ENCODE measurements at regions not wholly inside any gene's neighbourhood (a gene's known extent, or its start where the extent isn't known, plus 50 kb on each side); places are given as distances from the start of the nearest gene placed in this dataset.

GRCh38 chr15:38622908-38623307, 58.3 kb upstream of the RASGRP1 start:
- ChIA-PET POLR2A (no interaction called here), CTCF (interaction anchor here (0.6 to 1.0 kb wide), 2 partner anchors 49 to 1250 kb away, joined by 3 read pairs; no protein-coding TSS in a partner anchor)
- Histone ChIP-seq H3K27me3 (replicated peaks in 2 of 5; ENCODE audit: control insufficient read depth in 4 of 5, insufficient read depth in 5 of 5, low read length in 4 of 5) (no peaks in the 10 kb centered on the region), H3K36me3 (ENCODE audit: control insufficient read depth in 4 of 4, insufficient read depth in 4 of 4, low read length in 3 of 4) (no peaks in the 10 kb centered on the region), H3K27ac (ENCODE audit: insufficient read depth in 1 of 2, low read depth in 1 of 2, low read length in 2 of 2, poor library complexity in 1 of 2, severe bottlenecking in 2 of 2) (no peak overlapping the region), H3K9me3 (ENCODE audit: control extremely low read depth in 1 of 5, control insufficient read depth in 4 of 5, insufficient read depth in 2 of 5, low read depth in 1 of 5, low read length in 4 of 5) (no peaks in the 10 kb centered on the region), H3K4me1 (ENCODE audit: control extremely low read depth in 1 of 4, control insufficient read depth in 4 of 4, insufficient read depth in 4 of 4, low read length in 3 of 4) (peaks cover 4 to 22% (median 7%) of the 10 kb centered on the region in 4 experiments), H3K4me3 (ENCODE audit: control insufficient read depth in 1 of 7, extremely low read depth in 1 of 7, insufficient read depth in 4 of 7, low read depth in 2 of 7, low read length in 6 of 7) (no peak overlapping the region)
- no peak for DNase-seq
- WGBS (ENCODE audit: insufficient coverage) = 98% methylated on average over 4 of the region's 5 CpGs

- POLR2A ChIA-PET = no interaction called here
- H3K36me3 ChIP-seq (ENCODE audit: control insufficient read depth in 4 of 4, insufficient read depth in 4 of 4, low read length in 3 of 4) = no peaks in the 10 kb centered on the region
- no peak for DNase-seq
- H3K4me3 ChIP-seq (ENCODE audit: control insufficient read depth in 1 of 7, extremely low read depth in 1 of 7, insufficient read depth in 4 of 7, low read depth in 2 of 7, low read length in 6 of 7) = no peak overlapping the region
- H3K9me3 ChIP-seq (ENCODE audit: control extremely low read depth in 1 of 5, control insufficient read depth in 4 of 5, insufficient read depth in 2 of 5, low read depth in 1 of 5, low read length in 4 of 5) = no peaks in the 10 kb centered on the region
- 78% methylated on average over 5 of the region's 5 CpGs for WGBS (ENCODE audit: insufficient coverage)
- no peaks in the 10 kb centered on the region for H3K27me3 ChIP-seq (replicated peaks in 2 of 5; ENCODE audit: control insufficient read depth in 4 of 5, insufficient read depth in 5 of 5, low read length in 4 of 5)
- CTCF ChIA-PET = interaction anchor here (1.3 kb wide), 1 partner anchor 88 kb away, joined by 3 read pairs; no protein-coding TSS in a partner anchor
- peaks cover 4 to 22% (median 7%) of the 10 kb centered on the region in 4 experiments for H3K4me1 ChIP-seq (ENCODE audit: control extremely low read depth in 1 of 4, control insufficient read depth in 4 of 4, insufficient read depth in 4 of 4, low read length in 3 of 4)
- no peak overlapping the region for H3K27ac ChIP-seq (ENCODE audit: insufficient read depth in 1 of 2, low read depth in 1 of 2, low read length in 2 of 2, poor library complexity in 1 of 2, severe bottlenecking in 2 of 2)
These were observed 59.1 kb upstream of the RASGRP1 start for GRCh38 chr15:38623744-38624143.

- no peaks in the 10 kb centered on the region for H3K36me3 ChIP-seq (ENCODE audit: control insufficient read depth in 4 of 4, insufficient read depth in 4 of 4, low read length in 3 of 4)
- ChIA-PET CTCF (interaction anchor here (0.8 to 1.3 kb wide), 3 partner anchors 38 to 87 kb away, joined by 3 read pairs; no protein-coding TSS in a partner anchor), POLR2A (no interaction called here)
- no peaks in the 10 kb centered on the region for H3K9me3 ChIP-seq (ENCODE audit: control extremely low read depth in 1 of 5, control insufficient read depth in 4 of 5, insufficient read depth in 2 of 5, low read depth in 1 of 5, low read length in 4 of 5)
- H3K4me3 ChIP-seq (ENCODE audit: control insufficient read depth in 1 of 7, extremely low read depth in 1 of 7, insufficient read depth in 4 of 7, low read depth in 2 of 7, low read length in 6 of 7) = no peak overlapping the region
- WGBS (ENCODE audit: insufficient coverage) = 97% methylated on average over 4 of the region's 8 CpGs
- no peak overlapping the region for H3K27ac ChIP-seq (ENCODE audit: insufficient read depth in 1 of 2, low read depth in 1 of 2, low read length in 2 of 2, poor library complexity in 1 of 2, severe bottlenecking in 2 of 2)
- no peaks in the 10 kb centered on the region for H3K27me3 ChIP-seq (replicated peaks in 2 of 5; ENCODE audit: control insufficient read depth in 4 of 5, insufficient read depth in 5 of 5, low read length in 4 of 5)
- peaks cover 4 to 22% (median 7%) of the 10 kb centered on the region in 4 experiments for H3K4me1 ChIP-seq (ENCODE audit: control extremely low read depth in 1 of 4, control insufficient read depth in 4 of 4, insufficient read depth in 4 of 4, low read length in 3 of 4)
- no peak for DNase-seq
These were observed 59.9 kb upstream of the RASGRP1 start for GRCh38 chr15:38624244-38625205.

DNA sequence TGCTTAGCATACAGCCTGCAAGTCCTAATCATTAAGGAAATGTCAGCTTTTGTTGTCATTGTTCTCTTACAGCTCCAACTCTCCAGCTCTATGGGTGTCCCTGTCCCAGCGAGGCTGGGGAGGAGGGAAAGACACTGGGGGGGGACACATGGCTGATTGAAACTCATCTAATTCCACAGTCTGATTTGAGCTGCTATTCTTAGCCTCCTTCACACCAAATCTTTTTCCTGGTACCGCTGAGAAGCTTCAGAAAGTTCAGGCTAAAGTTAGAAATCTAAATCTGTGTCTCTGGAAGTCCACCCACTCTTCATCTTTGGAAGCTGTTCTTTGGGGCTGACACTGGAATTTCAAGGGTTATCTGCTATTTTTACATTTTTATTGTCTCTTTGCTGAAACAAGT, 61.3 kb upstream of the RASGRP1 start:
- POLR2A ChIA-PET = interaction anchor here (0.7 kb wide), 1 partner anchor 17 kb away, joined by 3 read pairs; no protein-coding TSS in a partner anchor
- WGBS (ENCODE audit: insufficient coverage) = 90% methylated on average over 2 of the region's 2 CpGs
- H3K4me3 ChIP-seq (ENCODE audit: control insufficient read depth in 1 of 7, extremely low read depth in 1 of 7, insufficient read depth in 4 of 7, low read depth in 2 of 7, low read length in 6 of 7) = no peak overlapping the region
- no peaks in the 10 kb centered on the region for H3K36me3 ChIP-seq (ENCODE audit: control insufficient read depth in 4 of 4, insufficient read depth in 4 of 4, low read length in 3 of 4)
- H3K27ac ChIP-seq (ENCODE audit: insufficient read depth in 1 of 2, low read depth in 1 of 2, low read length in 2 of 2, poor library complexity in 1 of 2, severe bottlenecking in 2 of 2) = no peak overlapping the region
- peaks cover under 1 to 16% (median 7%) of the 10 kb centered on the region in 4 experiments for H3K4me1 ChIP-seq (ENCODE audit: control extremely low read depth in 1 of 4, control insufficient read depth in 4 of 4, insufficient read depth in 4 of 4, low read length in 3 of 4)
- CTCF ChIA-PET = interaction anchor here (0.9 to 1.5 kb wide), 6 partner anchors 11 to 62 kb away, joined by 3 to 7 read pairs (median 3); partner anchors contain the start of gene RASGRP1
- H3K27me3 ChIP-seq (replicated peaks in 2 of 5; ENCODE audit: control insufficient read depth in 4 of 5, insufficient read depth in 5 of 5, low read length in 4 of 5) = no peaks in the 10 kb centered on the region
- no peak for DNase-seq
- peaks cover 0 to 2% (median 0%) of the 10 kb centered on the region in 5 experiments for H3K9me3 ChIP-seq (ENCODE audit: control extremely low read depth in 1 of 5, control insufficient read depth in 4 of 5, insufficient read depth in 2 of 5, low read depth in 1 of 5, low read length in 4 of 5)

GRCh38 chr15:38626443-38627050, 61.9 kb upstream of the RASGRP1 start:
- DNase-seq = no peak
- Histone ChIP-seq H3K9me3 (ENCODE audit: control extremely low read depth in 1 of 5, control insufficient read depth in 4 of 5, insufficient read depth in 2 of 5, low read depth in 1 of 5, low read length in 4 of 5) (peaks cover 0 to 2% (median 0%) of the 10 kb centered on the region in 5 experiments), H3K4me1 (ENCODE audit: control extremely low read depth in 1 of 4, control insufficient read depth in 4 of 4, insufficient read depth in 4 of 4, low read length in 3 of 4) (peaks cover 0 to 14% (median 7%) of the 10 kb centered on the region in 4 experiments), H3K27me3 (replicated peaks in 2 of 5; ENCODE audit: control insufficient read depth in 4 of 5, insufficient read depth in 5 of 5, low read length in 4 of 5) (no peaks in the 10 kb centered on the region), H3K36me3 (ENCODE audit: control insufficient read depth in 4 of 4, insufficient read depth in 4 of 4, low read length in 3 of 4) (no peaks in the 10 kb centered on the region), H3K4me3 (ENCODE audit: control insufficient read depth in 1 of 7, extremely low read depth in 1 of 7, insufficient read depth in 4 of 7, low read depth in 2 of 7, low read length in 6 of 7) (no peak overlapping the region), H3K27ac (ENCODE audit: insufficient read depth in 1 of 2, low read depth in 1 of 2, low read length in 2 of 2, poor library complexity in 1 of 2, severe bottlenecking in 2 of 2) (no peak overlapping the region)
- ChIA-PET CTCF (interaction anchor here (0.9 to 1.5 kb wide), 7 partner anchors 12 to 187 kb away, joined by 3 to 7 read pairs (median 3); partner anchors contain the start of gene RASGRP1), POLR2A (interaction anchor here (0.7 kb wide), 1 partner anchor 17 kb away, joined by 3 read pairs; no protein-coding TSS in a partner anchor)
- 33% methylated on average over 3 of the region's 4 CpGs for WGBS (ENCODE audit: insufficient coverage)

DNA sequence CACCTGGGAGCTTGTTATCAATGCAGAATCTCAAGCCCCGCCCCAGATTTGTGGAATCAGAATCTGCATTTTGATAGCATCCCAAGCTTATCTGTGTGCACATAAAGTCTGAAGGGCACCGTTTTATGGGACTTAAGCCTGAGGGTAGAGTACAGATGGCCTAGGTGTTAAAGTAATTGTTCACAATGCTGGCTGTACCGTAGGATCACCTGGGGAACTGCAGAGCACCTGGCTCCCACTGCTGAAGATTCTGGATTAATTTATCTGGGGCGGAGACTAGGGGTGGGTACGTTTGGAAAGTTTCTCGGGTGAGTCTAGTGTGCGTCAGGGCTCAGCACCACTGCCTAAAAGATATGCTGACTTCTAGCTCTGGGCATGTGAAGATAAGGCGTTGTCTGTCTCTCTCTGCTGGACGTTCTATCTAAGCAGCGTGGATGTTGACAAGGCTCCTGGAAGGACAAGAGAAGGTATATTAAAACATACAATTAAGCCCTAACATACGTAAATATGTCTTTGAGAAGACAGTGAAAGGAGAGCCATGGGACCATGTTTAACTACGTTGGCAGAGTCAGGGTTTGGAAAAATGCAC, 63.2 kb upstream of the RASGRP1 start:
- Histone ChIP-seq H3K27ac (ENCODE audit: insufficient read depth in 1 of 2, low read depth in 1 of 2, low read length in 2 of 2, poor library complexity in 1 of 2, severe bottlenecking in 2 of 2) (no peak overlapping the region), H3K4me3 (ENCODE audit: control insufficient read depth in 1 of 7, extremely low read depth in 1 of 7, insufficient read depth in 4 of 7, low read depth in 2 of 7, low read length in 6 of 7) (no peak overlapping the region), H3K9me3 (ENCODE audit: control extremely low read depth in 1 of 5, control insufficient read depth in 4 of 5, insufficient read depth in 2 of 5, low read depth in 1 of 5, low read length in 4 of 5) (peaks cover 0 to 2% (median 0%) of the 10 kb centered on the region in 5 experiments), H3K27me3 (replicated peaks in 2 of 5; ENCODE audit: control insufficient read depth in 4 of 5, insufficient read depth in 5 of 5, low read length in 4 of 5) (no peaks in the 10 kb centered on the region), H3K4me1 (ENCODE audit: control extremely low read depth in 1 of 4, control insufficient read depth in 4 of 4, insufficient read depth in 4 of 4, low read length in 3 of 4) (peaks cover 0 to 14% (median 7%) of the 10 kb centered on the region in 4 experiments), H3K36me3 (ENCODE audit: control insufficient read depth in 4 of 4, insufficient read depth in 4 of 4, low read length in 3 of 4) (no peaks in the 10 kb centered on the region)
- 91% methylated on average over 9 of the region's 12 CpGs for WGBS (ENCODE audit: insufficient coverage)
- ChIA-PET POLR2A (no interaction called here), CTCF (no interaction called here)
- DNase-seq = peak in 1 of 3 donors; percentile 15
